ENCODE measurements at regions not wholly inside any gene's neighbourhood (a gene's known extent, or its start where the extent isn't known, plus 50 kb on each side); places are given as distances from the start of the nearest gene placed in this dataset.

DNA sequence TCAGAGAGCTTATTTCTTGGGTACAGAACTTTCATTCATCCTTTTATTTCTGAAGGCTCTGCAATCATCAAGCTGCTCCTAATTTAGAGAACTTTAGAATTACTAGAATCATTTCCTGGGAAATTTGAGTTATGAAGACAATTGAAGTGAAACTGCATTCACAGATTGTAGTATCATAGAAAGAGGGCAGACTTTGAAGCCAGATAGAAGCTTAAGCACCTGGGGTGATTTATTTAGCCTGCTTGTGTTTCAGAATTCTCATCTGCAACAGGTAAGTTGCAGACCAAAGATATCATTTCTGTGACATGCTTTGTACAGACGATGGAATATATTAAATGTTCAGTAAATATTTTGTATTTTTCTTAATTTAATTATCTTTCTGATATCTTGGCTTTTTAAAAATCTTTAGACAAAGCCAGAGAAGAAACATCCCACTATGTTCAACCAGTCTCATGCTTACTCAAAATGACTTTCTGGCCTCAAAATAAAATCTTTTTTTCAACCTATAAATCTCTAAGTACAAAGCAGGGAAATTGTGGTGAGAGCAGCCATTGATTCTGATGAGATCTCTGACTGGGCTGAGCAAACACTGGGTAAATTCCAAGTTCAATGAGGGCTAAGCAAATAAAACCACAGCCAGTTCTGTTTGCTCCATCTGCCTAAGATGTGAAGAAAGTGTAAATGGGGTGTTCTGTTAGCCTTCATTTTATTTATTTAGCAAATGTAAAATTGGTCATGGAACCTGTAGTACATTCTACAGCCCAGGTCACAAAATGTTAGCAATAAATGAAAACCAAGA is 264.7 kb upstream of the CCNG1 start:
- Histone ChIP-seq H3K4me1 (ENCODE audit: insufficient read depth) (no peaks in the 10 kb centered on the region), H3K4me3 (no peak overlapping the region), H3K27me3 (no peaks in the 10 kb centered on the region), H3K27ac (no peak overlapping the region), H3K36me3 (no peaks in the 10 kb centered on the region), H3K9me3 (no peaks in the 10 kb centered on the region)
- WGBS, 3 donors: 34 to 61% (median 51%) methylated on average over 1 of the region's 1 CpG
- DNase-seq: no peak
- intact Hi-C loops (cut with DNase I): no loop called here
- TF ChIP-seq POLR2A (IDR thresholded peaks at IDR 0.05) (no peak), EP300 (IDR thresholded peaks at IDR 0.05) (no peak)
- TF ChIP-seq, protein P1, sequence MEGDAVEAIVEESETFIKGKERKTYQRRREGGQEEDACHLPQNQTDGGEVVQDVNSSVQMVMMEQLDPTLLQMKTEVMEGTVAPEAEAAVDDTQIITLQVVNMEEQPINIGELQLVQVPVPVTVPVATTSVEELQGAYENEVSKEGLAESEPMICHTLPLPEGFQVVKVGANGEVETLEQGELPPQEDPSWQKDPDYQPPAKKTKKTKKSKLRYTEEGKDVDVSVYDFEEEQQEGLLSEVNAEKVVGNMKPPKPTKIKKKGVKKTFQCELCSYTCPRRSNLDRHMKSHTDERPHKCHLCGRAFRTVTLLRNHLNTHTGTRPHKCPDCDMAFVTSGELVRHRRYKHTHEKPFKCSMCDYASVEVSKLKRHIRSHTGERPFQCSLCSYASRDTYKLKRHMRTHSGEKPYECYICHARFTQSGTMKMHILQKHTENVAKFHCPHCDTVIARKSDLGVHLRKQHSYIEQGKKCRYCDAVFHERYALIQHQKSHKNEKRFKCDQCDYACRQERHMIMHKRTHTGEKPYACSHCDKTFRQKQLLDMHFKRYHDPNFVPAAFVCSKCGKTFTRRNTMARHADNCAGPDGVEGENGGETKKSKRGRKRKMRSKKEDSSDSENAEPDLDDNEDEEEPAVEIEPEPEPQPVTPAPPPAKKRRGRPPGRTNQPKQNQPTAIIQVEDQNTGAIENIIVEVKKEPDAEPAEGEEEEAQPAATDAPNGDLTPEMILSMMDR (IDR thresholded peaks at IDR 0.05): no peak

DNA sequence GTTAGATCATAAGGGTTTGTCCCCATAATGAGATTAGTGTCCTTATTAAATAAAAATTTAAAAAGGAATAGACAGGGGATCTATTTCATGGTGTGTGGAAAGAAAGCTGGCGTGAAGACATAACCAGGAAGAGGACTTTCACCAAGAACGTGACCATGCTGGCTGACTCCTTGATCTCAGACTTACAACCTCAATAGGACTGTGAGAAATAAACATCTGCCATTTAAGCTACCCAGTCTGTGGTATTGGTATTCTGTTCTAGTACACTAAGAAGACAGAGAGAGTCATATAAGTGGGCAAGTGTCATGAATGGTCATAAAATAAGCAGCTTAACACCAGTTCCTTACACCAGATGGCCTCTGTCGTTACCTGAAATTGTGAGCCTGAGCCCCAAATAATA is 259.4 kb upstream of the CCNG1 start:
- Histone ChIP-seq H3K27ac (no peak overlapping the region), H3K36me3 (no peaks in the 10 kb centered on the region), H3K9me3 (no peaks in the 10 kb centered on the region), H3K4me1 (ENCODE audit: insufficient read depth) (no peaks in the 10 kb centered on the region), H3K4me3 (no peak overlapping the region), H3K27me3 (no peaks in the 10 kb centered on the region)
- TF ChIP-seq, protein P1 (IDR thresholded peaks at IDR 0.05): no peak
- TF ChIP-seq EP300 (IDR thresholded peaks at IDR 0.05): no peak
- TF ChIP-seq POLR2A (IDR thresholded peaks at IDR 0.05): no peak
- no peak for DNase-seq
- WGBS, 3 donors: 44 to 53% (median 47%) methylated on average over 3 of the region's 3 CpGs
- intact Hi-C loops (cut with DNase I): no loop called here

DNA sequence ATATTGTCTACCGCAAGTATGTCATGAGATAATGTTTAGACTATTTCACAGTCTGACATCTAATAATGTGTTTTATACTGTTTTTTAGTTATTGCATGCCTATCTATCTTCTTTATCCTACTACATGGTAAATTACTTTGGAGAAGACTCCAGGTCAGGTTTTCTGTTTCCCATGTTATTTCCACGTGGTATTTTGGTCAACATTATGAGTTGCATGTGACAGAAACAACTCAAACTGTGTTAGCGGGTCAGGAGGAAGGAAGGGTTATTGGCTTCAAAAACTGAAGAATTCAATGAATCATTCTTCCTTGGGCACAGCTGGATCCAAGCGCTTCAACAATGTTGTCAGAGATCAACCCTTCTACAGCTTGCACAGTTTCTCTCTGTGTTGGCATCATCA is 252.1 kb upstream of the CCNG1 start:
- TF ChIP-seq, protein P1 (IDR thresholded peaks at IDR 0.05): no peak
- no peak for TF ChIP-seq EP300 (IDR thresholded peaks at IDR 0.05)
- no peak for TF ChIP-seq POLR2A (IDR thresholded peaks at IDR 0.05)
- DNase-seq: no peak
- Histone ChIP-seq H3K27me3 (no peaks in the 10 kb centered on the region), H3K9me3 (no peaks in the 10 kb centered on the region), H3K27ac (no peak overlapping the region), H3K4me3 (no peak overlapping the region), H3K36me3 (no peaks in the 10 kb centered on the region), H3K4me1 (ENCODE audit: insufficient read depth) (no peaks in the 10 kb centered on the region)
- intact Hi-C loops (cut with DNase I): no loop called here
- WGBS, 3 donors: 91 to 95% (median 93%) methylated on average over 4 of the region's 4 CpGs

DNA sequence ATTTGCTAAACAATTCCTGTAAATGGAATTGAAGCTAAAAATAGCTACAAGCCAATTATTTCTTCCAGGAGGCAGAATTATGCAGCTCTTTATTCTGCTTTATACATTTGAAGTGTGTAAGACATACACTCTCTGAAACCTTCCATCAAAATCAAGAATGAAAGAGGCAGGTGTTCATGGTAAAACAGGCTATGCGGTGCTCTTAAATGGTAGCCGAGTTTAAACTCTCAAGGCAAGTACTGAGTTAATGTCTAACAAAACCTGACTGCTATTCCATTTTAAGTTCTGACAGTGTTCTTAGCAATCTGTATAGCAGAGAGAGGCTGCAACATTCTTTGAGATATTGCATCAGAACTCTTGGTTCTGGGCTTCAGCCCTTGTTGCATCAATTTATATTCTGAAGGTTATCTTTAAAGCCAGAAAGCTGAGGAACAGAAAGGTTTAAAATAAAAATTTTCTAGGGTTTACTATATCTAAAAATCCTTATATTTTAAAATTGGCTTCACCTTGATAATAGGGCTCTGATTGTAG is 248.3 kb upstream of the CCNG1 start:
- no peaks in the 10 kb centered on the region for H3K36me3 ChIP-seq
- DNase-seq: no peak
- H3K4me1 ChIP-seq (ENCODE audit: insufficient read depth): no peaks in the 10 kb centered on the region
- 62 to 78% (median 74%) methylated on average over 2 of the region's 2 CpGs for WGBS, 3 donors
- H3K27ac ChIP-seq: no peak overlapping the region
- H3K4me3 ChIP-seq: no peak overlapping the region
- no peaks in the 10 kb centered on the region for H3K27me3 ChIP-seq
- H3K9me3 ChIP-seq: no peaks in the 10 kb centered on the region
- intact Hi-C loops (cut with DNase I): no loop called here
- TF ChIP-seq POLR2A (IDR thresholded peaks at IDR 0.05): no peak
- TF ChIP-seq, protein P1 (IDR thresholded peaks at IDR 0.05): no peak
- TF ChIP-seq EP300 (IDR thresholded peaks at IDR 0.05): no peak

Data from ovary (tissue), 7 donors.